ENCODE measurements at regions not wholly inside any gene's neighbourhood (a gene's known extent, or its start where the extent isn't known, plus 50 kb on each side); places are given as distances from the start of the nearest gene placed in this dataset.
A peak's percentile ranks its signal among the peaks of the same experiment; 100 is the strongest.
"Not testable (repeated sequence)": the region's sequence is repeated elsewhere in the genome, so short reads cannot be mapped to it uniquely, and the experiment has no call there.

DNA sequence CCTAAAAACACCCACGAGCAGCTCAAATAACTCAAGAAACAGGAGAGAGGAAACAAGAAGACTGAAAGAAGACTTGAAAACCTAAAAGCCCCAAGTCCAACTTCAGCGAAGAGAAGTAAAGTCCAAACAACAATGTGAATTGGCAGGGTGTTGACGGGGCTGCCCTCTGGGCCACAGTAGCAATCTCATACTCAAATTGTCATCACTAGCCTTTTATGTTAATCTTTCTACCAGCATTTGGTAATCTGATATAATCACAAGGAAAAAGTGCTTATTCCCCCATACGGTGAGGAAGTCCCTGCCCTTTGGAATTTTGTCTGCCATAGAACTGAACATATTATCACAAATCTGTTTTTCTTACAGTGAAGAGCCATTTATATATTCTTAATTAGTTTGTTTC lies 51.5 kb upstream of the IFNE start:
- no peak for DNase-seq (ENCODE audit: low spot score)
- no peak for TF ChIP-seq CTCF (IDR thresholded peaks at IDR 0.05)
- no peak for ATAC-seq (ENCODE audit: low FRiP score)

DNA sequence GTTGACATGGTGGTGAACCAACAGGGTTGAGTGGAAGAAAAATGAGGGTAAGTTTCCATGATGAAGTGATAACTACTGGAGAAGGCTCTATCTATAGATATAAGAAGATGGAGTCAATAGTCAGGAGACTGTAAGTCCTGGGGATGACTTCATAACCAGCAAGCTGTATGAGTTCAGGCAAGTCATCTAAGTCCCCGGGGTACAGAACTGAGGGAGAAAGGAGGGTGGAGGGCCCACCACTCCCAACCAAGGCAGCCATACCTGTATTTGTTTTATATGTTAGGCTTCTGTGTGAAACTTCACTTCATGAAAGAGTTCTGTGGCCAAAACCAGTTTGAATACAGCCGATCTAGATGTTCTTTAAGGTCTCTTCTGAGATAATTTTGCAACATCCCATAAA lies 53.3 kb upstream of the IFNE start:
- DNase-seq (ENCODE audit: low spot score) (no peak), ATAC-seq (ENCODE audit: low FRiP score) (no peak)

GRCh38 chr9:21542787-21543186 lies 60.7 kb upstream of the IFNE start:
- no peak for ATAC-seq (ENCODE audit: low FRiP score)
- no peak for TF ChIP-seq CTCF (IDR thresholded peaks at IDR 0.05)
- no peak for DNase-seq (ENCODE audit: low spot score)

More for the DNA sequence above, 53.3 kb upstream of the IFNE start:
- no peak for TF ChIP-seq CTCF (IDR thresholded peaks at IDR 0.05)

- no peak for DNase-seq (ENCODE audit: low spot score)
- no peak for TF ChIP-seq CTCF (IDR thresholded peaks at IDR 0.05)
- no peak for ATAC-seq (ENCODE audit: low FRiP score)
Measured at GRCh38 chr9:21543187-21543586, 61.1 kb upstream of the IFNE start.

GRCh38 chr9:21543816-21544215 lies 61.7 kb upstream of the IFNE start:
- not testable (repeated sequence) for ATAC-seq (ENCODE audit: low FRiP score); DNase-seq (ENCODE audit: low spot score)

DNA sequence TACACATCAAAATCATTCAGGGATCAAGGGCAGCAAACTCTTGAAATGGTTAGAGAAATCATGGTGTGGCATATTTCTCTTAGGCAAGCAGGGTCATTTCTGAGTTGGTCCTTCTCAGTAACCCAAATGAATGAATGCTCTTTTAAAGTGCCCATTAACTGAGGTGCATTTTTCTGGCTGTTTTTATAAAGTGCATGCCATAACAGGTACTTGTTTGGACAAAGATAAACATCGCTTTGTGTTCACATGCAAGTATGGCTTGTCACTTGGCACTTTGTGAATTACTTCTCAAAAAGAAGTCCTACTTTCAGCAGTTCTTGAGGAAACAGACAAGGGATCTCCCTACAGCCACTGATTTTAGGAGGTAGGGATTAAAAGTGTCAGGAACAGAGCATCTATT lies 64.8 kb upstream of the IFNE start:
- no peak for TF ChIP-seq CTCF (IDR thresholded peaks at IDR 0.05)
- ATAC-seq (ENCODE audit: low FRiP score) = no peak
- DNase-seq (ENCODE audit: low spot score) = no peak

GRCh38 chr9:21549251-21549765 lies 67.2 kb upstream of the IFNE start:
- no peak for DNase-seq (ENCODE audit: low spot score)
- ATAC-seq (ENCODE audit: low FRiP score) = peak; percentile 96
- TF ChIP-seq CTCF (IDR thresholded peaks at IDR 0.05) = no peak

- ATAC-seq (ENCODE audit: low FRiP score) = no peak
- TF ChIP-seq CTCF (IDR thresholded peaks at IDR 0.05) = no peak
- DNase-seq (ENCODE audit: low spot score) = no peak
Measured at GRCh38 chr9:21549890-21550289, 67.8 kb upstream of the IFNE start.
